Ovary (tissue), 3 donors: ENCODE measurements at regions not wholly inside any gene's neighbourhood (a gene's known extent, or its start where the extent isn't known, plus 50 kb on each side); places are given as distances from the start of the nearest gene placed in this dataset.

Source experiments
- EP300 ChIP-seq: sonication (generic); formaldehyde crosslinking; IDR thresholded peaks from one replicate; pipeline ENCODE4 v1.6.1; 2017; ENCODE audit warnings: antibody characterized with exemption
- POLR2A ChIP-seq: fragments of 450-650 bp; IDR thresholded peaks from one replicate; pipeline ENCODE4 v1.6.1; 2017; ENCODE audit warnings: antibody characterized with exemption, mild to moderate bottlenecking, moderate library complexity
- TF ChIP-seq, protein P1 (sequence below), 3 donors: fragments of 450-650 bp in 2 of 3; fragments of 200-600 bp in 1 of 3; IDR thresholded peaks; one replicate each; pipeline versions ENCODE4 v1.5.1 to v1.8.0; 2016 to 2022; ENCODE audit warnings: antibody characterized with exemption in 3 of 3, mild to moderate bottlenecking in 1 of 3
- donor health status: DM: no; HTN: no; CAD: no.

GRCh38 chr4:135976860-135977259 is 1555.4 kb downstream of the PCDH18 start:
- TF ChIP-seq EP300 (no peak), POLR2A (no peak)
- TF ChIP-seq, protein P1, sequence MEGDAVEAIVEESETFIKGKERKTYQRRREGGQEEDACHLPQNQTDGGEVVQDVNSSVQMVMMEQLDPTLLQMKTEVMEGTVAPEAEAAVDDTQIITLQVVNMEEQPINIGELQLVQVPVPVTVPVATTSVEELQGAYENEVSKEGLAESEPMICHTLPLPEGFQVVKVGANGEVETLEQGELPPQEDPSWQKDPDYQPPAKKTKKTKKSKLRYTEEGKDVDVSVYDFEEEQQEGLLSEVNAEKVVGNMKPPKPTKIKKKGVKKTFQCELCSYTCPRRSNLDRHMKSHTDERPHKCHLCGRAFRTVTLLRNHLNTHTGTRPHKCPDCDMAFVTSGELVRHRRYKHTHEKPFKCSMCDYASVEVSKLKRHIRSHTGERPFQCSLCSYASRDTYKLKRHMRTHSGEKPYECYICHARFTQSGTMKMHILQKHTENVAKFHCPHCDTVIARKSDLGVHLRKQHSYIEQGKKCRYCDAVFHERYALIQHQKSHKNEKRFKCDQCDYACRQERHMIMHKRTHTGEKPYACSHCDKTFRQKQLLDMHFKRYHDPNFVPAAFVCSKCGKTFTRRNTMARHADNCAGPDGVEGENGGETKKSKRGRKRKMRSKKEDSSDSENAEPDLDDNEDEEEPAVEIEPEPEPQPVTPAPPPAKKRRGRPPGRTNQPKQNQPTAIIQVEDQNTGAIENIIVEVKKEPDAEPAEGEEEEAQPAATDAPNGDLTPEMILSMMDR (IDR thresholded peaks at IDR 0.05): no peak
